ENCODE measurements at regions not wholly inside any gene's neighbourhood (a gene's known extent, or its start where the extent isn't known, plus 50 kb on each side); places are given as distances from the start of the nearest gene placed in this dataset.

- DNase-seq, result no peak
Measured at GRCh38 chr20:21575981-21576740, 62.3 kb upstream of the NKX2-2 start.

- DNase-seq, result no peak
Measured at GRCh38 chr20:21575167-21575566, 61.3 kb upstream of the NKX2-2 start.

- no peak for DNase-seq
Measured at GRCh38 chr20:21574443-21574842, 60.6 kb upstream of the NKX2-2 start.

- no peak for DNase-seq
Measured at GRCh38 chr20:21573259-21573658, 59.4 kb upstream of the NKX2-2 start.

GRCh38 chr20:21571841-21572690, 58.2 kb upstream of the NKX2-2 start:
- peak; percentile 26 to 40 for DNase-seq

- DNase-seq, result no peak
Measured at GRCh38 chr20:21570285-21570992, 56.6 kb upstream of the NKX2-2 start.

GRCh38 chr20:21569586-21569985, 55.7 kb upstream of the NKX2-2 start:
- no peak for DNase-seq

DNA sequence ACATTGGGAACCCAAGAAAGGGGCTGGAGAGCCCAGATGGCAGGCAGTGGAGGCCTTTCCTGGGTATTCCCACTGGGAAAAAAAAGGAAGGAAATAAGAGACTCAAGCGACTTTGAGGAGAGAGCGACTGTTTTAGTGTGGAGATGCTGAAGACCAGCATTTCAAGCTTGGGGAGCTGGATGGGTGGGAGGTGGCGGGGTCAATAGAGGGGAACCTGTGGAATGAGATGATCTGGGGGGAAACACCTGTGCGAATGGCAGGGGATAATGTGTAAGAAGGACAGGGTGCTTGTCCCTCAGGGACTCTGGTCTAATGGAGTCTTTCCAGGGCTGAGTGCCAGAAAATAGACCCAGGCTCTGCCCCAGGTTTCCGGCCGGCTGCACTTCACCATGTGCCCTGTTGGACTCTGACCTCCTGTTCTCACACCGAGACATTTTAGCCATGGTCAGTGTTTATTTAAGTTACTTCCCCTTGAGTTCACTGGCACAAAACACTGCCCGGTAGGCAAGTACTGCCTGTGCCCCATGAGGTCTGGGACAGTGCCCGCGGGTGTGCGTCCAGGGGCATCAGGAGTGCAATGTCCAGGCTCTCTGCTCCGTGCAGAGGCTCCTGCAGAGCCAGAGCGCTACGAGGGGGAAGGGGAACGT, 50.4 kb upstream of the NKX2-2 start:
- no peak for DNase-seq
